ENCODE measurements at regions not wholly inside any gene's neighbourhood (a gene's known extent, or its start where the extent isn't known, plus 50 kb on each side); places are given as distances from the start of the nearest gene placed in this dataset.

DNA sequence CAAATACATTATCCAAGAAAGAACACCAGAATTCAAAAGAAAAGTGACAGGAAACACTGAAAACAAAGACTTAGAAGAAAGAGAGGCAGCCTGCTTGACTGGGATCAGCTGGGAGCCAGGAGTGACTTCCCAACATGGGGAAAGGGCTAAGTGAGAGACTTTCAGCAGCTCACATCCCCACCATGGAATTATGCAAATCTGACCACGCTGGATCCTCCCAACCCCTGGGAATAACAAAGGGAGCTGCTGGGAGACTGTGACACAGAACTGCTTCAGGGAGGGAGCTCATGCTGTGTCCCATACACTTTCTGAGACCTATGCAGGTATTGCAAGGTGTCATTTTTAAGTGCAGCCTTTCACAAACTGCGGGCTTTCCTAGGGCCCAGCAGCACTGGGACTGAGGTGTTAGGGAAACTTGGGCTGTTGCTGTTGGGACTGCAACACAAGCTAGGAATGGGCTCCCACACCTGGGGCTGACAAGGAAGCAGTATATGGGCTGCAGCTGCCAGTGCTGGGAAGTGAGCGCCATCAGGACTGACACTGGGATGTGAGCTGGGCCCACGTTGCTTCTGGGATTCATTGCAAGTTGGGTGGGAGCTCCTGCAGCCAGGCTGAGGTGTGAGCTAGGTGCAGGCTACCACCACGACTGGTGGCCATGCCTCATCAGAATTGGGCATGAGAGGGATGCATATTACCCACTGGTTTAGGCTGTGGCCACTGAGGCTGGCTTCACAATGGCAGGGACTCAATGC is 139.1 kb downstream of the KDR start:
- WGBS, 10 experiments = 0 to 80% (median 31%) methylated on average over 1 to 5 of the region's 5 CpGs; no CpG with 5 or more reads in 4 of the 10 experiments
- in situ Hi-C loops (cut with MboI; ENCODE audit: low pct_unique_long_range_greater_than_20kb in 2 of 9, low sequenced_read_pairs in 9 of 9, unreplicated experiment in 9 of 9) = loop anchor here in 2 of 9 experiments (25.0 kb wide), 1 partner anchor 326 kb away; no protein-coding TSS in a partner anchor
- Histone ChIP-seq H3K27ac (no peak overlapping the region), H3K4me1 (replicated peaks in 1 of 2) (no peaks in the 10 kb centered on the region), H3K4me3 (no peak overlapping the region)
- ATAC-seq (replicated peaks in 6 of 8) = peak in 5 of 8 experiments; percentile 45 to 87 (median 59)

DNA sequence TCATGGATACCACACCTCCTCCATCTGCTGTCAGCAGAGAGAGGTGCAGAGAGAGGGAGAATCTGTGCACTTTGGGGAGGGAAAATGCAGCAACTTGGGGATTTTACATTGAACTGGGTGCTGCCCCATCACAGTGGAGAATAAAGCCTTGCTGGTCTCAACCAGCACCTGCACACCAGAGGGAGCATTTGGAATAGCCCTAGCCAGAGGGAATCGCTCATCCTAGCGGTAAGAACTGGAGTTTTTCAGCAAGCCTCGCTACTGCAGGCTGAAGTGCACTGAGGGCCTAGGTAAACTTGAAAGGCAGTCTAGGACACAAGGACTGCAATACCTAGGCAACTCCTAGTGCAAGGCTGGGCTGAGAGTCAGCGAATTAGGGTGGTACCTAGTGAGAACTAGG is 148.7 kb downstream of the KDR start:
- Histone ChIP-seq H3K27ac (no peak overlapping the region), H3K4me1 (replicated peaks in 1 of 2) (peaks cover 0 to 4% of the 10 kb centered on the region in 2 donors), H3K4me3 (no peak overlapping the region)
- WGBS, 10 experiments = 50 to 78% (median 65%) methylated on average over 1 to 4 of the region's 4 CpGs; no CpG with 5 or more reads in 6 of the 10 experiments
- no peak for ATAC-seq (replicated peaks in 6 of 8)
- in situ Hi-C loops (cut with MboI; ENCODE audit: low pct_unique_long_range_greater_than_20kb in 2 of 9, low sequenced_read_pairs in 9 of 9, unreplicated experiment in 9 of 9) = loop anchor here in 3 of 9 experiments (10.0 to 25.0 kb wide), 2 partner anchors 336 to 348 kb away; no protein-coding TSS in a partner anchor

DNA sequence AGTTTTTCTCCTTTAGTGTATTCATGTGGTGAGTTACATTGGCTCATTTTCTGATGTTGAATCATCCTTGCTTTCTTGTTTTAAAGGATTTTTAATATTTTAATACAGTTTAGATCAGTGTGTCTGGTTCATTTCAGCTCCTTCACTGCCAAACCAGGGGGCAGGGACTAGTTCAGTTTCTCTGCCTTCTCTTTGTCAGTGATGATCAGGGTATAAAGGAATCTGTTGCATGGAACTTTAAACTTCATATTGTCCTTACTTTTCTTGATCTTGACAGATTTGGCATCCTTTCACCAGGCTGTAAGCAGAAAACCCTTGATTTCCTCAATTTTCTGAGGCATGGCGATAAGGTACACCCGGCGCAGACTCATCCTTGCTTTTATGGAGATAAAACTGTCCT is 149.4 kb downstream of the KDR start:
- WGBS, 10 experiments = 86 to 100% (median 94%) methylated on average over 2 to 3 of the region's 3 CpGs; no CpG with 5 or more reads in 1 of the 10 experiments
- Histone ChIP-seq H3K27ac (no peak overlapping the region), H3K4me3 (no peak overlapping the region), H3K4me1 (replicated peaks in 1 of 2) (peaks cover 0 to 4% of the 10 kb centered on the region in 2 donors)
- no peak for ATAC-seq (replicated peaks in 6 of 8)
- in situ Hi-C loops (cut with MboI; ENCODE audit: low pct_unique_long_range_greater_than_20kb in 2 of 9, low sequenced_read_pairs in 9 of 9, unreplicated experiment in 9 of 9) = loop anchor here in 3 of 9 experiments (10.0 to 25.0 kb wide), 2 partner anchors 336 to 349 kb away; no protein-coding TSS in a partner anchor

GRCh38 chr4:54973784-54974183 is 151.6 kb downstream of the KDR start:
- Histone ChIP-seq H3K4me3 (no peak overlapping the region), H3K27ac (no peak overlapping the region), H3K4me1 (replicated peaks in 1 of 2) (peaks cover 0 to 4% of the 10 kb centered on the region in 2 donors)
- whole genome bisulfite sequencing, 10 experiments = 18 to 100% (median 80%) methylated on average over 1 of the region's 1 CpG; no CpG with 5 or more reads in 3 of the 10 experiments
- no peak for ATAC-seq (replicated peaks in 6 of 8)
- in situ Hi-C loops (cut with MboI; ENCODE audit: low pct_unique_long_range_greater_than_20kb in 2 of 9, low sequenced_read_pairs in 9 of 9, unreplicated experiment in 9 of 9) = loop anchor here in 4 of 9 experiments (10.0 to 25.0 kb wide), 3 partner anchors 339 to 661 kb away; no protein-coding TSS in a partner anchor

DNA sequence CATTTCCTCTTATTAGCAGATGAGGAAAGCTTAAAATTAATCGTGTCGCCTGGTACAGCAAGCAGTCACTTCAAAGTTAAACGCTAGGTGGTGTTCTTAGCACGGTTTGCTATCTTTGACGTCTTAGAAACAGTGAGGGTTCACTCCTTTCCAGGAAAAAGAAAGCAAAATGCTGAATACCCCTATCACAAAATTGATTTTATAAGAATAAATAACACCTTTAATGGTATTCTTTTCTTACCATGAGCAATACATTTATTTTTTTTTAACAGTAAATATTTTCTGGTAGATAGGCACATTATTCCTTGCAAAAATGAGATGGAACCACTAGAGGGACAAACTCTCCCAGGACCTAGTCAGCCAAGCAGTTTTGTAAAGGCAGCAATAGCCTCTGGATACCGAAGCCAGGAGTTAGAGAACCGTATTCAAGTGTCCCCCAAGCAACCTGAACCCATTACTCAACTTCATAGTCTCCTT is 153.9 kb downstream of the KDR start:
- peak; percentile 67 to 93 (median 84) for ATAC-seq (replicated peaks in 6 of 8)
- WGBS, 10 experiments = 0 to 12% (median 4%) methylated on average over 1 to 7 of the region's 7 CpGs
- H3K4me1 ChIP-seq (replicated peaks in 1 of 2) = peaks cover 0 to 16% of the 10 kb centered on the region in 2 donors
- H3K4me3 ChIP-seq = no peak overlapping the region
- in situ Hi-C loops (cut with MboI; ENCODE audit: low pct_unique_long_range_greater_than_20kb in 2 of 9, low sequenced_read_pairs in 9 of 9, unreplicated experiment in 9 of 9) = loop anchor here in 4 of 9 experiments (10.0 to 25.0 kb wide), 3 partner anchors 341 to 659 kb away; no protein-coding TSS in a partner anchor
- no peak overlapping the region for H3K27ac ChIP-seq

DNA sequence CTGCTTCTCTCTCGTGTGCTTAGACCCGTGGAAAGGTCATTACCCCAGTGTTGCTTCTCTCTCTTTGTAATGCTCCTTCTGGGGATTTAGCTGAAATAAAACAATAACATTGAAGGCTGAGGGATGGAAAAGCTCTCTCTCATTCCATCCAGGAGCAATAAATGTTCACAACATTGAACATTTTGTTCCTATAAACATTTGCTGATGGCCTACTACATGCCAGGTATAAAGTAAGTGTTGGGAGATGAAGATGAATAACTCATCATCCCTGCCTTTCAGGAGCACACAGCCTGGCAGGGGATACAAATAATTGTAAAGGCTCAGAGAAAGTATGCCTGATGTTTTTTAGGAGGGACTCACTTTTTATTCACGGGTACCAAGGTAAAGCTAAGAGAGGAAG is 158.1 kb downstream of the KDR start:
- no peak for ATAC-seq (replicated peaks in 6 of 8)
- in situ Hi-C loops (cut with MboI; ENCODE audit: low pct_unique_long_range_greater_than_20kb in 2 of 9, low sequenced_read_pairs in 9 of 9, unreplicated experiment in 9 of 9) = loop anchor here in 4 of 9 experiments (25.0 kb wide), 2 partner anchors 345 to 655 kb away; no protein-coding TSS in a partner anchor
- Histone ChIP-seq H3K4me1 (replicated peaks in 1 of 2) (peaks cover 0 to 11% of the 10 kb centered on the region in 2 donors), H3K4me3 (no peak overlapping the region), H3K27ac (no peak overlapping the region)
- 39 to 100% (median 71%) methylated on average over 1 to 3 of the region's 3 CpGs; no CpG with 5 or more reads in 3 of the 10 experiments for WGBS, 10 experiments

- Histone ChIP-seq H3K4me3 (no peak overlapping the region), H3K4me1 (replicated peaks in 1 of 2) (no peaks in the 10 kb centered on the region), H3K27ac (no peak overlapping the region)
- ATAC-seq (replicated peaks in 6 of 8) = peak in 4 of 8 experiments; percentile 56 to 79 (median 64)
- in situ Hi-C loops (cut with MboI; ENCODE audit: low pct_unique_long_range_greater_than_20kb in 2 of 9, low sequenced_read_pairs in 9 of 9, unreplicated experiment in 9 of 9) = loop anchor here in 4 of 9 experiments (25.0 kb wide), 2 partner anchors 351 to 649 kb away; no protein-coding TSS in a partner anchor
- 0 to 14% (median 0%) methylated on average over 1 of the region's 1 CpG; no CpG with 5 or more reads in 6 of the 10 experiments for WGBS, 10 experiments
Observed at GRCh38 chr4:54961357-54961975, 163.9 kb downstream of the KDR start.

DNA sequence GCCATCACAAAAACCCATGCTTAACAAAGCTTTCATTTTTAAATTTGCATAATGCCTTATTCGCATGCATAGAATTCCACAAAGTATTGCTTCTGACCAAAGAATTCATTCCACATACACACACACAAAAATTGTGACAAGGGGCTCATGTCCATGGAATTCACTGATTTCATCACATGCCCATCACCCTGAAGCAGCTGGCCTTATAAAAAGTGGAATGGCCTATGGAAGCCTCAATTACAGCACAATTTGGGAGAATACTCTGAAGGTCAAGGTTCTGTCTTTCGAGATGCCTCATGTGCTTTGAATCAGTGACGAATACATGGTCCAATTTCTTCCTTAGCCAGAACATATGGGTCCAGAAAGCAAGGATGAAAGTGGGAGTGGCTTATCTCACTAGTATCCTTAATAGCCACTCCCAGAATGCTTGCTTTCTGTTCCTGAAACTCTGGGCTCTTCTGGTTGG is 165.7 kb downstream of the KDR start:
- in situ Hi-C loops (cut with MboI; ENCODE audit: low pct_unique_long_range_greater_than_20kb in 2 of 9, low sequenced_read_pairs in 9 of 9, unreplicated experiment in 9 of 9) = loop anchor here in 4 of 9 experiments (25.0 kb wide), 2 partner anchors 353 to 647 kb away; no protein-coding TSS in a partner anchor
- H3K27ac ChIP-seq = no peak overlapping the region
- H3K4me1 ChIP-seq (replicated peaks in 1 of 2) = no peaks in the 10 kb centered on the region
- WGBS, 10 experiments = 0 to 100% (median 87%) methylated on average over 1 to 3 of the region's 3 CpGs; no CpG with 5 or more reads in 2 of the 10 experiments
- peak in 3 of 8 experiments; percentile 52 to 80 (median 63) for ATAC-seq (replicated peaks in 6 of 8)
- H3K4me3 ChIP-seq = no peak overlapping the region

DNA sequence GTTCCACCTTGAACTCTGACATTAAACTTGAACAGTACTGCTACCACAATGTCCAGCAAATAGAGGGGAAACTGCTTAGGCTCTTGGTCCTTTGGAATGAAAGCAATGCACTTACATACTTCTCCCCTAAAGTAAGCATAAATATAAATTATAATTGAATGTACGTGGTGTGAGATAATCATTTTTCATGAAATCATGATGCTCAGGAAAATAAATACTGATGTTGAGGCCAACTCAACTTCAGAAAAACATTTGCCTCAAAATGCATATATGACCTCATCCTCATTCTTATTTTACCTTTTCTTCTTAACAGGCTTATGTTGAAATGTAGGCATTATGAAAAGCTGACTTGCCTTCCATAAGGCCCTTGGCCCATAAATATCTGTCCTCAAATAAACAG is 166.3 kb downstream of the KDR start:
- no peak for ATAC-seq (replicated peaks in 6 of 8)
- no peaks in the 10 kb centered on the region for H3K4me1 ChIP-seq (replicated peaks in 1 of 2)
- H3K27ac ChIP-seq = no peak overlapping the region
- no peak overlapping the region for H3K4me3 ChIP-seq
- in situ Hi-C loops (cut with MboI; ENCODE audit: low pct_unique_long_range_greater_than_20kb in 2 of 9, low sequenced_read_pairs in 9 of 9, unreplicated experiment in 9 of 9) = loop anchor here in 4 of 9 experiments (25.0 kb wide), 2 partner anchors 353 to 647 kb away; no protein-coding TSS in a partner anchor
- 25 to 100% (median 55%) methylated on average over 1 of the region's 1 CpG; no CpG with 5 or more reads in 4 of the 10 experiments for WGBS, 10 experiments

GRCh38 chr4:54958236-54958635 is 167.2 kb downstream of the KDR start:
- Histone ChIP-seq H3K4me1 (replicated peaks in 1 of 2) (no peaks in the 10 kb centered on the region), H3K27ac (no peak overlapping the region), H3K4me3 (no peak overlapping the region)
- ATAC-seq (replicated peaks in 6 of 8) = no peak
- in situ Hi-C loops (cut with MboI; ENCODE audit: low pct_unique_long_range_greater_than_20kb in 2 of 9, low sequenced_read_pairs in 9 of 9, unreplicated experiment in 9 of 9) = loop anchor here in 4 of 9 experiments (25.0 kb wide), 2 partner anchors 354 to 646 kb away; no protein-coding TSS in a partner anchor
- 8 to 100% (median 88%) methylated on average over 1 to 5 of the region's 6 CpGs; no CpG with 5 or more reads in 3 of the 10 experiments for WGBS, 10 experiments

DNA sequence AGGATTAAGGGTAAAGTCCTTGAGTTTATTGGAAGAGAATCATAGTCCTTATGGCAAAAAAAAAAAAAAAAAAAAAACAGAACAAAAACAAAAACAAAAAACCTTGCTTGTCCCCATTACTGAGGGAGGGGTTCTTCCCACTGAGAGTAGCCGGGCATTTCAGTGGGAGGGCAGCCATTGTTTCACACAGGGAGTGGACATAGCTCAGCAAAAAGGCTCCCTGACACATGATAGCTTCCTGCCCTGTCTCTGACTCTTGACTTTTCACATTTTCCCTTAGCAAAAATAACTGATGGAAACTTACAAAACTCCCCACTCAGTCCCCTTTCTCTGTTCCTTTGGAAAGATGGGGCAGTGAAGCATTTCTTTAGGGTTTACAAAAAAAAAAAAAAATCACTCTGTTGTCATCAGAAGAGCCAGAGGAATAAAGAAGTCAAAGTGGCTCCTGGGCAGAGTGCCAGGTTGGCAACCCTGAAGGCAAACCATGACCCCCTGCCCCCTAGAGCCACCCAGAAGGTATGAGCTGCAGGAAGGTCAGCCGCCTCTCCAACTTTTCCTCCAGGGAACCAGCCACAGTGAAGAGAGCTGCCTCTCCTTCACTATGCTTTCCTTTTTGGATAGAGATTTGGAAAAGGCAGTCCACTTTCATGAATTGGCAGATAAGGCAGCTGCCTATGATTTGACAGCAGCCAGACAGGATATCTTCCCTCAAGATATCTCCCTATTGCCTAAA is 170.6 kb downstream of the KDR start:
- ATAC-seq (replicated peaks in 6 of 8) = no peak
- Histone ChIP-seq H3K27ac (no peak overlapping the region), H3K4me3 (no peak overlapping the region), H3K4me1 (replicated peaks in 1 of 2) (no peaks in the 10 kb centered on the region)
- 36 to 100% (median 84%) methylated on average over 1 to 2 of the region's 2 CpGs; no CpG with 5 or more reads in 4 of the 10 experiments for WGBS, 10 experiments
- in situ Hi-C loops (cut with MboI; ENCODE audit: low pct_unique_long_range_greater_than_20kb in 2 of 9, low sequenced_read_pairs in 9 of 9, unreplicated experiment in 9 of 9) = loop anchor here in 4 of 9 experiments (25.0 kb wide), 2 partner anchors 357 to 643 kb away; no protein-coding TSS in a partner anchor

GRCh38 chr4:54946741-54947140 is 178.7 kb downstream of the KDR start:
- H3K4me3 ChIP-seq = no peak overlapping the region
- peak in 1 of 8 experiments; percentile 89 for ATAC-seq (replicated peaks in 6 of 8)
- WGBS, 10 experiments = 0 to 50% (median 33%) methylated on average over 1 of the region's 1 CpG; no CpG with 5 or more reads in 5 of the 10 experiments
- H3K27ac ChIP-seq = no peak overlapping the region
- in situ Hi-C loops (cut with MboI; ENCODE audit: low pct_unique_long_range_greater_than_20kb in 2 of 9, low sequenced_read_pairs in 9 of 9, unreplicated experiment in 9 of 9) = no loop called here
- no peaks in the 10 kb centered on the region for H3K4me1 ChIP-seq (replicated peaks in 1 of 2)
